ENCODE measurements at regions not wholly inside any gene's neighbourhood (a gene's known extent, or its start where the extent isn't known, plus 50 kb on each side); places are given as distances from the start of the nearest gene placed in this dataset.

- Histone ChIP-seq H3K4me3 (ENCODE audit: low read depth, low read length) (no peak overlapping the region), H3K36me3 (ENCODE audit: control insufficient read depth, insufficient read depth, low read length) (no peaks in the 10 kb centered on the region), H3K27me3 (ENCODE audit: control insufficient read depth, insufficient read depth, low read length) (peaks cover 2% of the 10 kb centered on the region; the same call in 1 of the 2 replicates)
- POLR2A ChIA-PET = no interaction called here
- TF ChIP-seq CTCF (IDR thresholded peaks at IDR 0.05; ENCODE audit: insufficient read depth, low read depth, low read length) = no peak
- CTCF ChIA-PET = interaction anchor here (0.8 kb wide), 1 partner anchor 11 kb away, joined by 3 read pairs; no protein-coding TSS in a partner anchor
- no peak for DNase-seq (ENCODE audit: low read depth)
Measured at GRCh38 chr6:148616841-148617240, 130.0 kb upstream of the UST start.

GRCh38 chr6:148617530-148617929 is 129.3 kb upstream of the UST start:
- no peak overlapping the region for H3K4me3 ChIP-seq (ENCODE audit: low read depth, low read length)
- POLR2A ChIA-PET = no interaction called here
- CTCF ChIA-PET = interaction anchor here (0.8 kb wide), 1 partner anchor 11 kb away, joined by 3 read pairs; no protein-coding TSS in a partner anchor
- TF ChIP-seq CTCF (IDR thresholded peaks at IDR 0.05; ENCODE audit: insufficient read depth, low read depth, low read length) = no peak
- H3K36me3 ChIP-seq (ENCODE audit: control insufficient read depth, insufficient read depth, low read length) = no peaks in the 10 kb centered on the region
- DNase-seq (ENCODE audit: low read depth) = no peak
- peaks cover 2% of the 10 kb centered on the region; the same call in 1 of the 2 replicates for H3K27me3 ChIP-seq (ENCODE audit: control insufficient read depth, insufficient read depth, low read length)

- TF ChIP-seq CTCF (IDR thresholded peaks at IDR 0.05; ENCODE audit: insufficient read depth, low read depth, low read length) = no peak
- H3K27me3 ChIP-seq (ENCODE audit: control insufficient read depth, insufficient read depth, low read length) = peaks cover 2% of the 10 kb centered on the region; the same call in 1 of the 2 replicates
- ChIA-PET CTCF (interaction anchor here (0.8 to 1.8 kb wide), 2 partner anchors 12 to 14 kb away, joined by 3 read pairs; no protein-coding TSS in a partner anchor), POLR2A (no interaction called here)
- H3K4me3 ChIP-seq (ENCODE audit: low read depth, low read length) = no peak overlapping the region
- no peaks in the 10 kb centered on the region for H3K36me3 ChIP-seq (ENCODE audit: control insufficient read depth, insufficient read depth, low read length)
- no peak for DNase-seq (ENCODE audit: low read depth)
Measured at GRCh38 chr6:148619891-148620290, 126.9 kb upstream of the UST start.

- Histone ChIP-seq H3K36me3 (ENCODE audit: control insufficient read depth, insufficient read depth, low read length) (no peaks in the 10 kb centered on the region), H3K4me3 (ENCODE audit: low read depth, low read length) (no peak overlapping the region), H3K27me3 (ENCODE audit: control insufficient read depth, insufficient read depth, low read length) (peaks cover 2% of the 10 kb centered on the region; the same call in 1 of the 2 replicates)
- no peak for TF ChIP-seq CTCF (IDR thresholded peaks at IDR 0.05; ENCODE audit: insufficient read depth, low read depth, low read length)
- POLR2A ChIA-PET = interaction anchor here (0.7 kb wide), 1 partner anchor 231 kb away, joined by 4 read pairs; no protein-coding TSS in a partner anchor
- CTCF ChIA-PET = interaction anchor here (0.8 to 1.8 kb wide), 2 partner anchors 13 kb away, joined by 3 read pairs; no protein-coding TSS in a partner anchor
- DNase-seq (ENCODE audit: low read depth) = no peak
Measured at GRCh38 chr6:148620579-148621298, 126.1 kb upstream of the UST start.

GRCh38 chr6:148625609-148626008 is 121.2 kb upstream of the UST start:
- CTCF ChIA-PET = no interaction called here
- H3K36me3 ChIP-seq (ENCODE audit: control insufficient read depth, insufficient read depth, low read length) = no peaks in the 10 kb centered on the region
- H3K27me3 ChIP-seq (ENCODE audit: control insufficient read depth, insufficient read depth, low read length) = peaks cover 4% of the 10 kb centered on the region; the same call in 1 of the 2 replicates
- DNase-seq (ENCODE audit: low read depth) = no peak
- no peak for TF ChIP-seq CTCF (IDR thresholded peaks at IDR 0.05; ENCODE audit: insufficient read depth, low read depth, low read length)
- POLR2A ChIA-PET = no interaction called here
- H3K4me3 ChIP-seq (ENCODE audit: low read depth, low read length) = no peak overlapping the region

Data from BJ (cell line).